ENCODE measurements at regions not wholly inside any gene's neighbourhood (a gene's known extent, or its start where the extent isn't known, plus 50 kb on each side); places are given as distances from the start of the nearest gene placed in this dataset.

GRCh38 chr1:90817399-90817798 lies 100.3 kb upstream of the BARHL2 start:
- TF ChIP-seq EZH2phosphoT487 (IDR thresholded peaks at IDR 0.05; ENCODE audit: insufficient read depth, low read depth) (no peak), EZH2 (IDR thresholded peaks at IDR 0.05; ENCODE audit: insufficient read depth, poor library complexity, severe bottlenecking) (no peak)
